ENCODE measurements at regions not wholly inside any gene's neighbourhood (a gene's known extent, or its start where the extent isn't known, plus 50 kb on each side); places are given as distances from the start of the nearest gene placed in this dataset.

GRCh38 chr5:24222876-24223275 is 421.9 kb downstream of the CDH10 start:
- TF ChIP-seq EZH2 (IDR thresholded peaks at IDR 0.05) (no peak), POLR2AphosphoS5 (IDR thresholded peaks at IDR 0.05; ENCODE audit: borderline replicate concordance, low read depth, low read length) (no peak), FOXP2 (optimal IDR thresholded peaks at IDR 0.05; ENCODE audit: control extremely low read depth, extremely low read length, insufficient read depth) (no peak)

All from SK-N-MC (cell line).